ENCODE measurements at regions not wholly inside any gene's neighbourhood (a gene's known extent, or its start where the extent isn't known, plus 50 kb on each side); places are given as distances from the start of the nearest gene placed in this dataset.

DNA sequence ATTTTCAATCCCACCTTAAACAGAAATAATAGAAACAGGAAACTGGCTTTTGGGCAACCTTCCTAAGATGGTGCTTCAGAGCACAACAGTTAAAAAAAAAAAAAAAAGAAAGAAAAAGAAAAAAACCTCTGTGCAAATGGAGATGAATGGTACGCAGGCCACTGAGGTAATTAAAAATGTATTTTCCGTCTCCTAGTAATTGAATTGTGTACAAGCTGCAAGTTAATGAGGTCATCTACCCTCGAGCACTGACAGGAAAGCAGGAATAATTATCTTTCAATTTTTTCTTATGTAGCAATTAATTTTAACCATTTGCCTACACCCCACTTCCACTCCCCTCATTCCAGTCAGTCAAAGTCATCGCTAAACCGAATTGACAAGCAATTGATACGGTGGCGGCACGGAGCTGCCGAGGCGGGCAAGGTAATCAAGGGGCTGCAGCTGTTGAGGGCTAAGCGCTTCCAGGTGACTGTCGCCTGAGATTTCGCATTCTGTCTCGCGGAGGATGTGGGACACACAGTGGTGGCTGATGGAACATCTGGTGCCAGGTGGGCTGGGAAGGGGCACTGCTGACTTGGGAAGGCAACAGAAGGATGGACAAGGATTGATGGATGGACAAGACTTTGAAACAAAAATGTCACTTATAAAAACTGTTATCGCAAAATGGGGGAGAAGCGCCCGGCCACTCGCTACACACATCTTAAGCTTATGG, 109.4 kb downstream of the RCN1 start (continued):
- TF ChIP-seq, protein P1, sequence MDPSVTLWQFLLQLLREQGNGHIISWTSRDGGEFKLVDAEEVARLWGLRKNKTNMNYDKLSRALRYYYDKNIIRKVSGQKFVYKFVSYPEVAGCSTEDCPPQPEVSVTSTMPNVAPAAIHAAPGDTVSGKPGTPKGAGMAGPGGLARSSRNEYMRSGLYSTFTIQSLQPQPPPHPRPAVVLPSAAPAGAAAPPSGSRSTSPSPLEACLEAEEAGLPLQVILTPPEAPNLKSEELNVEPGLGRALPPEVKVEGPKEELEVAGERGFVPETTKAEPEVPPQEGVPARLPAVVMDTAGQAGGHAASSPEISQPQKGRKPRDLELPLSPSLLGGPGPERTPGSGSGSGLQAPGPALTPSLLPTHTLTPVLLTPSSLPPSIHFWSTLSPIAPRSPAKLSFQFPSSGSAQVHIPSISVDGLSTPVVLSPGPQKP (CRISPR knock-in tag; IDR thresholded peaks at IDR 0.05) = no peak
- TF ChIP-seq ZNF644 (tag; IDR thresholded peaks at IDR 0.05; ENCODE audit: low read depth) (no peak), PHF21A (IDR thresholded peaks at IDR 0.05; ENCODE audit: borderline replicate concordance, low read depth) (no peak), TEAD1 (CRISPR knock-in tag; IDR thresholded peaks at IDR 0.05) (no peak), POLR2A (conservative IDR thresholded peaks at IDR 0.05) (no peak), CC2D1A (IDR thresholded peaks at IDR 0.05) (no peak), ZFP1 (CRISPR knock-in tag; IDR thresholded peaks at IDR 0.05) (no peak), ZNF175 (CRISPR knock-in tag; IDR thresholded peaks at IDR 0.05; ENCODE audit: low read depth) (no peak), ZNF408 (CRISPR knock-in tag; IDR thresholded peaks at IDR 0.05; ENCODE audit: low read depth) (no peak)
- TF ChIP-seq, protein P2, sequence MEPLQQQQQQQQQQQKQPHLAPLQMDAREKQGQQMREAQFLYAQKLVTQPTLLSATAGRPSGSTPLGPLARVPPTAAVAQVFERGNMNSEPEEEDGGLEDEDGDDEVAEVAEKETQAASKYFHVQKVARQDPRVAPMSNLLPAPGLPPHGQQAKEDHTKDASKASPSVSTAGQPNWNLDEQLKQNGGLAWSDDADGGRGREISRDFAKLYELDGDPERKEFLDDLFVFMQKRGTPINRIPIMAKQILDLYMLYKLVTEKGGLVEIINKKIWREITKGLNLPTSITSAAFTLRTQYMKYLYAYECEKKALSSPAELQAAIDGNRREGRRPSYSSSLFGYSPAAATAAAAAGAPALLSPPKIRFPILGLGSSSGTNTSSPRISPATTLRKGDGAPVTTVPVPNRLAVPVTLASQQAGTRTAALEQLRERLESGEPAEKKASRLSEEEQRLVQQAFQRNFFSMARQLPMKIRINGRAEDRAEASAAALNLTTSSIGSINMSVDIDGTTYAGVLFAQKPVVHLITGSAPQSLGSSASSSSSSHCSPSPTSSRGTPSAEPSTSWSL (CRISPR knock-in tag; IDR thresholded peaks at IDR 0.05; ENCODE audit: borderline replicate concordance) = no peak

Data from K562 (cell line).